OCI-LY7 (cell line): ENCODE measurements at regions not wholly inside any gene's neighbourhood (a gene's known extent, or its start where the extent isn't known, plus 50 kb on each side); places are given as distances from the start of the nearest gene placed in this dataset.

Experiments
- EZH2phosphoT487 ChIP-seq: fragments of 200-600 bp; sonication (generic); IDR thresholded peaks from 2 replicates; pipeline ENCODE4 v1.6.1; 2018; ENCODE audit warnings: low read depth, borderline replicate concordance, mild to moderate bottlenecking, mixed run types, antibody characterized with exemption, low read length, moderate library complexity, mixed read lengths
- TF ChIP-seq, protein P1 (sequence below): fragments of 200-600 bp; sonication (generic); conservative IDR thresholded peaks from 2 replicates; pipeline ENCODE4 v1.5.1; 2014; ENCODE audit warnings: mild to moderate bottlenecking, antibody characterized with exemption, low read length, moderate library complexity, mixed read lengths

DNA sequence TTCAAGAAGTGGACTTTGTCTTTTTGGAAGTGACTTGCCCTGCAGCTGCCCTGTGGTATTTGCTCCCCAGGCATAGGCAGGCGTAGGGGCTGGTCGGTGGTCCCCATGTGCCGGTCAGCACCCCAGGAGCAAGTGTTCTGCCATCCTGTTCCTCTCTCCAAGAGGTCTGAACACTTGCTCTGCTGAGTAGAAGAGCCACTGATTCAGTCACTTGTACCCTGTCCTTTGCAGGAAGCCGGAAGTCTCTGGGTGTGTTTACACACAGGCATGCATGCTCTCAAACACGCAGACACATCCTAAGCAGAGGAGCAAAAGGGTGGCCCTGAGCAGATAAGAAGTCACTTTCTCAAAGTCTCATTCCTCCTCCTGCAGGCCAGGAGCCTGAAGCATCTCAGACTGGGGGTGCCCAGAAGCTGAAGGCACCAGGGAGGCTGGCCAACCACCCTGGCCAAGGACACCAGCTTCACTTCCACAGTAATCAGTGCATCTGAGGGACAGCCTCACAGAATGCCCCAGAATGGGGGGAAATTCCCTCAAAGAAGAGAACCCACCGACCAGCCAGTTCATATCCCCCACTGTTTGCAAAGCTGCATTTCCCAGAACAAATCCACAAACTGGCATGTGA, 88.7 kb upstream of the POMGNT2 start:
- TF ChIP-seq, protein P1, sequence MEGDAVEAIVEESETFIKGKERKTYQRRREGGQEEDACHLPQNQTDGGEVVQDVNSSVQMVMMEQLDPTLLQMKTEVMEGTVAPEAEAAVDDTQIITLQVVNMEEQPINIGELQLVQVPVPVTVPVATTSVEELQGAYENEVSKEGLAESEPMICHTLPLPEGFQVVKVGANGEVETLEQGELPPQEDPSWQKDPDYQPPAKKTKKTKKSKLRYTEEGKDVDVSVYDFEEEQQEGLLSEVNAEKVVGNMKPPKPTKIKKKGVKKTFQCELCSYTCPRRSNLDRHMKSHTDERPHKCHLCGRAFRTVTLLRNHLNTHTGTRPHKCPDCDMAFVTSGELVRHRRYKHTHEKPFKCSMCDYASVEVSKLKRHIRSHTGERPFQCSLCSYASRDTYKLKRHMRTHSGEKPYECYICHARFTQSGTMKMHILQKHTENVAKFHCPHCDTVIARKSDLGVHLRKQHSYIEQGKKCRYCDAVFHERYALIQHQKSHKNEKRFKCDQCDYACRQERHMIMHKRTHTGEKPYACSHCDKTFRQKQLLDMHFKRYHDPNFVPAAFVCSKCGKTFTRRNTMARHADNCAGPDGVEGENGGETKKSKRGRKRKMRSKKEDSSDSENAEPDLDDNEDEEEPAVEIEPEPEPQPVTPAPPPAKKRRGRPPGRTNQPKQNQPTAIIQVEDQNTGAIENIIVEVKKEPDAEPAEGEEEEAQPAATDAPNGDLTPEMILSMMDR, result no peak
- no peak for TF ChIP-seq EZH2phosphoT487
